ENCODE measurements at regions not wholly inside any gene's neighbourhood (a gene's known extent, or its start where the extent isn't known, plus 50 kb on each side); places are given as distances from the start of the nearest gene placed in this dataset.

DNA sequence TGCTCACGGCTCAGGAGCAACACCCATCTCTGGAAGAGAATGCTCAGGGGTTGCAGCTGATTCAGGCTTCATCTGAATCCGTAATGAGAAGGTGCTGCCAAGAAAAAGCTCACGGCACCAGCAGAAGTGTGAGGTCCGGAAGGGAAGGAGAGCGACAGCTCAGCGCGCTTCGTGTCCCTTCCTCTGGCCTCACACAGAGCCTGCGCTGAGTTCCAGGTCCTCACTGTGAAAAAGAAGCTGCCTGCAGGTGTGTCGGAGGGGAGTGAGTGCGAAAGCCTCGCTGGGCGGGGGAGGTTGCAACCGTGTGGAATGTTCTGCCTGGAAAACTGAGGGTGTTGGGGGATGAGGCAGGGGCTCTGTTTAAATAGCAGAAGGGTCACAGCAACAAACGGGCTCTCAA lies 76.2 kb upstream of the TWIST2 start:
- no peak for TF ChIP-seq GATA3 (IDR thresholded peaks at IDR 0.05; ENCODE audit: low read depth, low read length)
- TF ChIP-seq GATA2 (IDR thresholded peaks at IDR 0.05; ENCODE audit: low read depth, low read length): no peak

All from SH-SY5Y (cell line).